Right hindlimb (tissue), 1 donor: ENCODE measurements at regions not wholly inside any gene's neighbourhood (a gene's known extent, or its start where the extent isn't known, plus 50 kb on each side); places are given as distances from the start of the nearest gene placed in this dataset.
A peak's percentile ranks its signal among the peaks of the same experiment; 100 is the strongest.
"Not testable (repeated sequence)": the region's sequence is repeated elsewhere in the genome, so short reads cannot be mapped to it uniquely, and the experiment has no call there.

ENCODE experiments used
- DNase-seq: peaks from one replicate; pipeline ENCODE4 v3.0.0-alpha.2; 2018

DNA sequence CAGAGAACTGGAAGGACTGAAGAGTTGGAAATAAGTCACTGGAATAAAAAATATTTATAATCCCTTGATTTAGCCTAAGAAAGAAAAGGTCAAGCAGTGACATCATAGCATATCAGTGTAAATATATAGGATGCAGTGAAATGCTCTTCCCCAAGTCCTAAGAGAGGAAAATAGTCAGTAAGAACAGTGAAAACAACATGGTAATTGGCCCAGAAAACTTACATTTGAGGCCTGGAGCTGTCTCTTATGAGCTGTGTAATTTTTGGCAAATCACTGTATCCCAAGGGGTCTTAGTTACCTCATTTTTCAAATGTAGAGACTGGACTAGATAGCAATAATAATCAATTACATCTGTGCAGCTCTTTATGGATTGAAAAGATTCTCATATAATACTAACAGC lies 255.7 kb upstream of the AR start:
- no peak for DNase-seq

DNA sequence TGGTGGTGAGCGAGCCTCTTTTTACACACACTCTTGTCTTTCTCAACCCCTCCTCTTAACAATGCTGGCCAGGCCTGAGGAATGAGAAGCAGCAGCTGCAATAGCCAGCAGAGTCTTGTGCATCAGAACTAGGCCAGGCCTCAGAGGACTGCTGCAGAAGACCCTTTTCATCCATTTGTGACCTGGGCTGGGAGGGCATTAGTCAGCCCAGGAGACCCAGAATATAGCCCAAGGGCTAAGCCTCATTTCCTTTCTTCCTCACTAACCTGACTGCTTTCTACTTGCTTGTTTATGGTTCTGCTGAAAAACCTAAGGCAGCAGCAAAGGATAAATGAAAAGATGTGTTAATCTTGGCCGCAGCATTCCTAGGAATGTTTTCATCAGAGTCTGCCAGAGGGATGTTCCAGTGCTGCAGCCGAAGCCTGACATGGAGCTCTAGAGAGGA lies 254.7 kb upstream of the AR start:
- peak; percentile 39 for DNase-seq

DNA sequence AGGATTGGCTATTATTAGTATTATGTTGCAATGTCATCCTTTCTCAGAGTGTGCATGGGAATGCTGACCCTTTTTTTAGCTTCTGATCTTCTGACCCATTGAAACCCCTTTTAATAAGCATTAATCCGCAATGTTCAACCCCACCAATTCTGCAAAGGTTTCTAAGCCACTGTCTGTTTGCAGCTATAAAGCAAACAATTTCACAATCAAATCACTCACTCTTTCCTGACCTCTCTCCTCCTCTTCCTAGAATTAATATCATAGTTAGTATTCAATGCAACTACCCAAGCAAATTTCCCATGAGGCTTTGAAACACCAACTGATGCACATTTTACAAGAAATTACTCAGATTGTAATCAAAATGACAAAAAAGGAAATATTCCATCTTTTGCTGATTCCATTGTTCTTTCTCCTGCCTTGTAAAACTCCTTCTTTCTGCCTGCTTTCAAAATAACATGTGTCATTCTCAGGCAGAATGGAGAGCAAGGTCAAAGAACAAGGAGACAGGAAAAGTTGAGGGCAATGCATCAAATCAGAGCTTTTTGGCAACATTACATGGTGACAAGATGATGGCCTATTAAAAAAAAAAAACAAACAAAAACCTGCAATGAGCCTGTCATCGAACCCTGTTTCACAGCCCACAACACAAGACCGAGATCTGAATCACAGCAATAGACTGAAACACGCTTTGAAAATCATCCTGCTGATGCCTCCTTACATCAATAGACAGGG lies 253.2 kb upstream of the AR start:
- no peak for DNase-seq

DNA sequence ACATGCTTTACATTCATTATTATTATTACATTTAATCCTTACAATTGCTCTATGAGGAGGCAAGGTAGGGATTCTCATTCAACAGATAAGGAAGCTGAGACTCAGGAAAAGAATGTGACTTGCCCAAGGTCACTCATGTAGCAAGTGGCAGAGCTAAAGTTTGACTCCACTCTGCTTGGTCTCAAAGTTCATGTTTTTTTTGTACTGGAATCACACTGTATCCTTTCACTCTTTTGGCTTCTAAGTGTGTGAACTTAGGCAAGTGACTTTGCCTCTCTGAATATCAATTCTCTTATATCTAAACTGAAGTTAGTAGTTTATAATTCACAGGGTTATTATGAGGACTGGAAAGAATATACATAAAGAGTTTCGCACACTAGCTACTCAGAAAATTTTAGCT lies 247.9 kb upstream of the AR start:
- DNase-seq = no peak

DNA sequence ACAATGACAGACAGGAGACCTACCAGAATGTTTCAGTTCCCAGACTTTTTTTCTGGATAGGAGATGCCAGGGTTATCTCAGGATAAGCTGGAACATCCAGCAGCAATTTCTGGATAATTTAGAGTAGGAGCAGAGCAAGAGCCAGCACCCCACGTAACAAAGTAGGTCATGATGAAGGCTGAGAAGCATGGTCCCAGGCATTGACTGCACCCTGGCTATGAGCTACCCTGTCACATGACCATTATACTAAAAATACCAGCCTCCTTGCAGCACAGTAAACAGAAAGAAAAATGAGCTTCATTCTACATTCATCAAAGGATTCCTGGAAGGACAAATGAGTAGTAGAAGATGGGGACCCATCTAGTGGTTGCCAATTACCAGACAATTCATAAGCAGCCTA lies 247.4 kb upstream of the AR start:
- no peak for DNase-seq

DNA sequence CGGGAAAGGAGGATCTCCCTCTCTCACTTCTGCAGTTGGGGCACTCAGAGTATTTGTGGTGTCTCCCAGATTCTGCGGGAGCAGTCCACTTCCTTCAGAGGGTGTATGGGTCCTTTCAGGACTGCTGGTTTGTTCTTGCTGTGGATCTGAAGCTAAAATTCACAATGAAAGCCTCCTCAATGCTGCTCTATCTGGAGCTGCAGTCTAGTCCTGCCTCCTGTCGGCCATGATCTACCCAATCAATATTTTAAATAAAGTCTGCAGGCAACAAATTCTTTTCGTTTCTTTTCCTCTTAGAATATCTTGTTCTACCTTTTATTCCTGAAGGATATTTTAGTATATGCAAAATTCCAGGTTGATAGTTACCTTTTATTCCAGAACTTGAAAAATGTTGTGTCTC lies 226.1 kb upstream of the AR start:
- DNase-seq = no peak

DNA sequence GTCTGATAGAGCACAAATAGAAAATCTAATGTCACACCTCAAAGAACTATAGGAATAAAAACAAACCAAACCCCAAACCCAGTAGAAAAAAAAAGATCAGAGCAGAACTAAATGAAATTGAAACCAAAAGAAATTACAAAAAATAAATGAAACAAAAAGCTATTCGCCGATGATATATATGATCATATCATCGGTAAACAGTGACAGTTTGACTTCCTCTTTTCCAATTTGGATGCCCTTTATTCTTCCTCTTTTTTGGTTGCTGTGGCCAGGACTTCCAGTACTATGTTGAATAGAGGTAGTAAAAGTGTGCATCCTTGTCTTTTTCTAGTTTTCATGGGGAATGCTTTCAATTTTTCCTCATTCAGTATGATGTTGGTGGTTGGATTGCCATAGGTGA lies 215.3 kb upstream of the AR start:
- no peak for DNase-seq

DNA sequence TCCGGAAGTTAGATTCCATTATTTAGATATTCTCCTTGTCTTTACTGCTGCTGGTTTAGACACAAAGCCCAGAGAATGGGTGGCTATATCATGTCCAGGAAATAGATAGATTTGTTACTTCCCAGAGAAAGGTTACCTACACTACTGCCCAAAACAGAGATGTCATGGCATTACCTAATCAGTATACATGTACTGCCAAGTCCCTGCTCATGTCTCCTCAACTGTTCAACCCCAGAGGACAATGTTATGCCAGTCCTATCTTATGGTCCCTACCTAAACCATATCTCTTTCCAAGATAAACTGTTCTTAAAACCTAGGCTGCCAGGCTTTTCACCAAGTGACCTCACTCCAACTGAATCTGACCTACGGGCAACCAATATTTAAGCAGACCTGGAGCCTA lies 209.5 kb upstream of the AR start:
- DNase-seq = no peak

DNA sequence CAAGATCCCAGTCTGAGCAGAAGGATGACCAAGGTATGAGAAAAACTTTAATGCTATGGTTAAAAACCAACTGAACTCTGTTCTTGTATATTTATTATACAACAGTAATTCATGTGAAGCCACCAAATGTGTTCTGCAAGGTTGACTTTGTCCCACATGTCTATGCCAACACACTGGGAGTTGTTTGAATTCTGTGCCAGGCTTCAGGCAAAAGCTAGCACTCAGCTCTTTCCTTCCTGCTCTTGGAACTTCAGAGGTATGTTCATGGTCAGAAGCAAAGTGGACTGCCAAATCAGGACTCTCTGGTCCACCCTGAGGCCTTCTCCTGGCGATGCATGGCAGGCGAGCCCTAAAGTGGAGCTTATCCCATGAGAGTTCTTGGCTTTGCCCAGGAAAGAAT lies 205.6 kb upstream of the AR start:
- no peak for DNase-seq

DNA sequence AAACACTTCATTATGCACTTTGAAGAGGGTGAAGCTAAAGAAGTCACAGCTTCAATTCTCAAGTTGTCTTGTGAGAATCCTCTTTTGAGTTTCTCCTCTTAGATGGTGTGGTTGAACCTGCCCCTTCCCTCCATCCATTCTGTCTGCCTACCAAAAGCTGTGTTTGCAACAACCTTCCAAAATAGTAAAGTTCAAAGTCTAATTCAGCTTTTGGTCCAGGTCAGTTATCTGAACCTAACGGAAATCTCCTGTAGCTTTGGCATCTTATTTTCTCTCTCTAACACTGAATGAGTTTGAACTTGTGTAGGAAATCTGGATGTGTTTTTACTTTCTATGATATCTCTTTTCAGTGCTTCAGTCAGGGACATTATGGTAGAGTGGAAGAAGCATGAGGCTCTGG lies 201.7 kb upstream of the AR start:
- no peak for DNase-seq

DNA sequence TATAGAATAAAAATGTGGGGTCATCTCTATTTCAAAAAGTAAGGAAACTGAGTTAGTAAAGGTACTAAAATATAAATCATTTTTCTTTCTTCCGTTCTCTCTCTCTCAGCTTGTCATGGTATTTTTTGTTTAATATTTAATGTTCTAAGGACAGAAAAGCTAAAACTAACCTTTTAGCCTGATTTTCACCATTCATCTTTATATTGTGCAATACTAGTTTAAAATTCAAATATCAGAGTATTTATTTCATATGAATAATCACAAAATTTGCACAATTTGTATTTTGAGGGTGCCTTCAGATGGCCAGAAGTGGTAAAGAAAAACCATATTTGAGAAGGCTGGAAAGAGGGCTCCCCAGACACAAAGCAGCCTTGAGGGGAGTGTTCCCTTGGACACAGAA lies 197.6 kb upstream of the AR start:
- no peak for DNase-seq

DNA sequence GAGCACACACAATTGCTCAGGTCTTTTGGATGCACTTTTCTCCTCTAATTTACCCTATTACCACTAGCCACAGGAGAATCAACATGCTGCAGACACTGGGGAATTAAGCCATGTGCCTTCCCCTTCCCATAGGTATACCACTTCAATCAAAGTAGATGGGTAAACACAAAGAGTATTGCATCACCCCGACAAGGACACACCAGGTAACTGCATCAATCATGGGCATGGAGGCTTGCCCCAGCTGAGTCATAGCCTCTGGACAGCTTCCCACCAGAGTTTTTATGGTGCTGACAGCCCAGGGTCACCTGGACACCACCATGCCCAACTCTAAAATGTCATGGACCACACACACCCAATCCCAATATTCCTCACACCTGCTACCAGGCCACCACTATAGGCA lies 197.2 kb upstream of the AR start:
- no peak for DNase-seq

DNA sequence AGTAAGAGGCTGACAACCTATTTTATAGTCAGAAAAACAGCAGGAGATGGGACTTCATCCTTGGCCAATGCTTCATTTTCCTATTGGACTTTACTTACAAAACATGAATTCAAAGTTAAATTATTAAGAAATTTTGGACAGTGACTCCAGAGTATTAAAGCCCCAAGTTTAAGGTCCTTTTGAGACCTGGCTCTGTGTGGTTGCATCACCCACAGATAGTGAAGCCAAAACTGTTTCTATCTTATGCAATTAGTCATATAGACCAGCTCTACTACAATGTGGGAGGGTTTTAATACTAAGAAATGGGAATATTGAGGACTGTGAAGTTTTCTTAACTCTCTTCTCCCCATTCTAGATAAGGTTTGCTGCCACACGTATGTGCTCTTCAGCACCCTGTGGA lies 196.7 kb upstream of the AR start:
- no peak for DNase-seq

DNA sequence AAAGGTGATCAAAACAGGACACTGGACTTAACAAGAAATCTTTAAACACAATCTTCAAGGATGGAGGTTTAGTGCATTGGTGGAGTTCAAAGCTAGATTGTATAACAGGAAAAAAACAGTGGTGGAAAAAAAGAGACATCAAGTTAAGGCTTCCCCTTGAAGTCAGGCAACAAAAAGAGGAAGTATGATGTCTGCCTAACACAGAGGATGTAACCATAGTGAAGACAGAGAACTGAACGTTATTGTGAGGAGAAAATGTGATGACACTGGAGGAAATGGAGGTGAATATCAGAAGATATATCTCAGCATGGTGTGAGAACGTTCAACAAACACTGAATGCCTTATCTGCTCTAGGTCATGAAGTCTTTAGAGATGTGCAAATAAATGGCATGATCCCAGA lies 192.4 kb upstream of the AR start:
- no peak for DNase-seq

DNA sequence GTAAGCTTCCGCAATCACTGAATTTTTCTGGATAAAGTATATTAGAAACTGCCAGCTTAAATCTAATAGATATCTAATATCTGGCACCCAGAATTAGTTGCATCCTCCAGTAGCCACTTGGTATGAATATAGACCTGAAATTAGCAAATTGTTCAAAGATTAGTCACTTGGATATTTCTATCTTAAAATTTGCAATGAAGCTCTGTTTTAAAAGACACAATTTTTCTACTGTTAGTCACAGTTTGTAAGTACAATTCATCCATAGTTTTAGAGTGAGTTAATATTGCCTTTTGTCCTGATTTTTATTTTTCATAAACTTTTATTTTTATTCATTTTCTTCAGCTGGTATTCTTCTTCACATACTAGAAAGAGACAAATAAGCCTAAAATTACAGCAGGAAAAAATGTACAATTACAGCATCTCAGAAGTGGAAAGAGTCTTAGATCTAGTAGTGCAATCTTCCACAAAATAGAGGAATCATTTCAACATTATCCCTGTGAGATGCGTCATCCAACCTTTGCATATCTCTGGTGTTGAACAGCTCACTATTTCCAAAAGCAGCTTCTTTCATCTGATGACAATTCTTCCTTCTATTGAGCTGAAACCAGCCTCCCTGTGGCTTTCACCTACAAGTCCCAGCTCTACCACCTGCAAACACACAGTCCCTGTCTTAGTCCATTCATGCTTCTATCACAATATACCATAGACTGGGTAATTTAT lies 190.0 kb upstream of the AR start:
- no peak for DNase-seq

DNA sequence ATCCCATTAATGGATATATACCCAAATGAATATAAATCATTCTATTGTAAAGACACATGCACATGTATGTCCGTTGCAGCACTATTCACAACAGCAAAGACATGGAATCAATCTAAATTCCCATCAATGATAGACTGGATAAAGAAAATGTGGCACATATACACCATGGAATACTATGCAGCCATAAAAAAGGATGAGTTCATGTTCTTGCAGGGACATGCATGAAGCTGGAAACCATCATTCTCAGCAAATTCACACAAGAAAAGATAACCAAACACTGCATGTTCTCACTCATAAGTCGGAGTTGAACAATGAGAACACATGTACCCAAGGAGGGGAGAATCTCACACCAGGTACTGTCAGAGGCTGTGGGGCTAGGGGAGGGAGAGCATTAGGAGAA lies 182.6 kb upstream of the AR start:
- DNase-seq = not testable (repeated sequence)

DNA sequence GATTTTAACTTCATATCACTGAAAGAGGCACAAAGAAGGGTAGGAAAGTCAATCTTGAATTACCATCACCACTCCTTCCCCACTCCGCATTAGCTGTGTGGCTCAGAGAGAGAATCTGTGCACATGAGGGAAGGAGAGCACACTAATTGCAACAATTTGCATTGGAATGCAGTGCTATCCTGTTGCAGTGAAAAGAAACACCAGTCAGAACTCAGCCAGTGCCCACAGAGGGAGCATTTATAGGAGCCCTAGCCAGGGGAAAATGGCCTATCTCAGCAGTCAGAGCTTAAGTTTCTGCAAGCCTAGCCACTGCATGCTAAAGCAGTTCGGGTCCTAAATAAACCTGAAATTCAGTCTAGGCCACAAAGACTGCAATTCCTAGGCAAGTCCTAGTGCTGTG lies 159.4 kb upstream of the AR start:
- no peak for DNase-seq

DNA sequence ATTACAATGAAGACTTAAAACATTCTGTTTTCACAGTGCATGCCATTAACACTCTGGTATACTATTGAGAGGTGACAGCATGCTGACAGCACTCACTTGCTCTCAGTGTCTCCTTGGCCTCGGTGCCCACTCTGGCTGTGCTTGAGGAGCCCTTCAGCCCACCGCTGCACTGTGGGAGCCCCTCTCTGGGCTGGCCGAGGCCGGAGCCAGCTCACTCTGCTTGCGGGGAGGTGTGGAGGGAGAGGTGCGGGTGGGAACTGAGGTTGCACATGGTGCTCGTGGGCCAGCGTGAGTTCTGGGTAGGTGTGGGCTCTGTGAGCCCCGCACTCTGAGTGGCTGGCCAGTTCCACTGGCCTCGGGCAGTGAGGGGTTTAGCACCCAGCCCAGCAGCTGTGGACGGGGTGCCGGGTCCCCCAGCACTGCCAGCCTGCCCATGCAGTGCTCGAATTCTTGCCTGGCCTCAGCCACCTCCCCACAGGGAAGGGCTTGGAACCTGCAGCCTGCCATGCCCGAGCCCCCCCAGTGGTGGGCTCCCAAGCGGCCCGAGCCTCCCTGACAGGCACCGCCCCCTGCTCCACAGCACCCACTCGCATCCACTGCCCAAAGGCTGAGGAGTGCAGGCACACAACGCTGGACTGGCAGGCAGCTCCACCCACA lies 135.3 kb upstream of the AR start:
- DNase-seq = no peak

DNA sequence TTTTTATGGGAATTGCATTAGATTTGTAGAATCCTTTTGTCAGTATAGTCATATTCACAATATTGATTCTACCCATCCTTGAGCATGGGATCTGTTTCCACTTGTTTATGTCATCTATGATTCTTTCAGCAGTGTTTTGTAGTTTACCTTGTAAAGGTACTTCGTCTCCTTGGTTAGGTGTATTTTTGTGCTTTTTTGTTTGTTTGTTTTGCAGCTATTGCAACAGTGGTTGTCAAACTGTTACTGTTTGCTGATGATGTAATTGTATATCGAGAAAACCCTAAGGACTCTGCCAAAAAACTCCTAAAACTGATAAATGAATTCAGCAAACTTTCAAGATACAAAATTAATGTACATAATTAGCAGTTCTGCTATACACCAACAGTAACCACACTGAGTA lies 127.9 kb upstream of the AR start:
- no peak for DNase-seq

DNA sequence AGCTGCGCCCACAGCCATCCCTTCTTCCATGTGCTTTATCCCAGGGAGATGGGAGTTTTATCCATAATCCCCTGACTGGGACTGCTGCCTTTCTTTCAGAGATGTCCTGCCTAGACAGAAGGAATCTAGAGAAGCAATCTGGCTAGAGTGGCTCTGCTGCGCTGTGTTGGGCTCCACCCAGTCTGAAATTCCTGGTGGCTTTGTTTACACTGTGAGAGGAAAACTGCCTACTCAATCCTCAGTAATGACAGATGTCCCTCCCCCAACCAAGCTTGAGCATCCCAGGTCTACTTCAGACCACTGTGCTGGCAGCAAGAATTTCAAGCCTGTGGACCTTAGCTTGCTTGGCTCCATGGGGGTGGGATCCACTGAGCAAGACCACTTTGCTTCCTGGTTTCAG lies 116.9 kb upstream of the AR start:
- DNase-seq = no peak

DNA sequence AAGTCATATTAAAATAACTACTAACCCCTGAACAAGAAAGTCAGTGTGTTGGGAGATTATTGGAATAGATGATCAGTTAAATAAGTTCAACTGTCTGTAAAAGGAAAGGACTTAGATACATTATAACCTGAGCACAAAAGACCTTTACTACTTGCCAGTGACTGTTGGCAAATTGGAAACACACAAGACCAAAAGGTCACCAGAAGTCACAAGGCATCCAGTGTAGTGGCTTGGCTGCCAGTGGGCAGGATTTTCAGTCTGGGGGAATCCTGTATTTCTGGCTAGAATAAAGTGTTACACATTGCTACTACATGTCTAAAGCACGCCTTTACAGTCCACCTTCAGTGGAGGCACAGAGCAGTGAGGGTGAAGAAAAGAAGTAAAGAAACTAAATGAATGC lies 108.3 kb upstream of the AR start:
- DNase-seq = no peak

DNA sequence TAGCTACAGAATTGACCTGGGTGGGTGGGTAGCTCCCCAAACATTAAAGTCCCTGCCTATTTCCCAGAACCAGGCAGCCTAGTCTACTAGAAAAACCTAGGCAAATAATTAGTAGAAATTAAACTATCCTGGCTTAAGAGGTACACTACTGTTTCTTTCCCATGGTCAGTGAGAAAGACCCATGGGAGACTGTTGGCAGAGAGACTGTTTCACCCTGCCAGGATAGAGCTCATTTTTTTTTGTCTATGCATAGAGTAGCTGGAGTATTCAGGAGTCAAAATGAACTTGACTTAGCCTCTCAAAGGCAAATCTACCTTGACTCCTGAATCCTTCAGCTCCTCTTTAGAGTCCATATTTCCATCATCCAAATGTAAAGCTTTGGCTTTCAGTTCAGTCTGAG lies 107.0 kb upstream of the AR start:
- no peak for DNase-seq

DNA sequence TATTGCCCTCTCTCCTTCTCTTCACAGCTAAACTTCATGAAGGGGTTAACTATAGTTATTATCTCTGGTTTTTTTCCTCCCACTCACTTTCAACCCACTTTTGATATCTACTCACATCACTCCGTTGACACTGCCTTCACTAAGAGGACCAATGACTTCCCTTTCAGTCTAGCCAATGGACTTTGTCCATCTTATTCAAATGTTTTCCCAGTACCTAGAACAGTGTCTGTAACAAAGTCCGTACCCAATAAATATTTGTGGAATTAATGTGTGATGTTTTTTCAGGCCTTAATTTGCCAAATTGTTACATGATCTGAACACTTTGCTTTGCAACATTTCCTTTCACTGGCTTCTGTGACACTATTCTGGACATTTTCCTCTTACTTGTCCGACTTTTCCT lies 106.0 kb upstream of the AR start:
- DNase-seq = no peak

DNA sequence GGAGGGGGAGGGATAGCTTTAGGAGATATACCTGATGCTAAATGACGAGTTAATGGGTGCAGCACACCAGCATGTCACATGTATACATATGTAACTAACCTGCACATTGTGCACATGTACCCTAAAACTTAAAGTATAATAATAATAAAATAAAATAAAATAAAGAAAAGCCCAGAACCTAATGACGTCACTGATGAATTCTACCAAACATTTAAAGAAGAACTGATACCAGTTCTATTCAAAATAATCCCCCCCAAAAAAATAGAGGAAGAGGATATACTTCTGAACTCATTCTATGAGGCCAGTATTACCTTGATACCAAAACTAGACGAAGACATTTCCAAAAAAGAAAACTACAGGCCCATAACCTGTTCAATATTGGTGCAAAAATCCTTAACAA lies 68.6 kb upstream of the AR start:
- not testable (repeated sequence) for DNase-seq
